SK-N-SH (cell line): ENCODE measurements at regions not wholly inside any gene's neighbourhood (a gene's known extent, or its start where the extent isn't known, plus 50 kb on each side); places are given as distances from the start of the nearest gene placed in this dataset.

Experiments
- CTCF ChIA-PET: fragments of 300-600, 350-600 bp; formaldehyde crosslinking; extraction: SDS; loops from one replicate; lab custom pipeline; 2021; lab: Yijun Ruan, JAX
- POLR2A ChIA-PET: fragments of 350-600 bp; sonication (Branson Sonifier 250); formaldehyde crosslinking; extraction: SDS; loops from one replicate; lab custom pipeline; 2020; ENCODE audit warnings: antibody characterized with exemption, inconsistent platforms; lab: Yijun Ruan, JAX
- DNase-seq: peaks from one replicate; pipeline ENCODE4 v3.0.0; 2012
- H2AFZ ChIP-seq: fragments of 200-600 bp; sonication (generic); 2 replicates; pipeline ENCODE4 v1.8.1; 2016; ENCODE audit warnings: antibody characterized with exemption, mild to moderate bottlenecking, low read depth
- H3F3A ChIP-seq: fragments of 200-600 bp; sonication (generic); replicated peaks from 2 replicates; pipeline ENCODE3; 2016; ENCODE audit warnings: antibody characterized with exemption, mild to moderate bottlenecking; ENCODE audit not compliant: insufficient read depth
- H3K27ac ChIP-seq, 2 experiments: fragments of 200-500 bp in 1 of 2; fragments of 200-600 bp in 1 of 2; sonication (Bioruptor generic) in 1 of 2; sonication (generic), shearing (Covaris generic) in 1 of 2; 2 replicates each; pipeline versions ENCODE4 v1.5.1 to v1.6.1; 2014 to 2016; ENCODE audit warnings: low read depth in 2 of 2, inconsistent platforms in 1 of 2, low read length in 1 of 2, mild to moderate bottlenecking in 1 of 2, mixed read lengths in 1 of 2
- H3K27me3 ChIP-seq: fragments of 200-600 bp; sonication (generic), shearing (Covaris generic); 2 replicates; pipeline ENCODE4 v1.6.1; 2016; ENCODE audit warnings: mixed run types; ENCODE audit not compliant: insufficient read depth
- H3K36me3 ChIP-seq, 2 experiments: fragments of 200-500 bp in 1 of 2; fragments of 200-600 bp in 1 of 2; sonication (Bioruptor generic) in 1 of 2; sonication (generic) in 1 of 2; replicated peaks in 1 of 2; 2 replicates each; pipeline versions ENCODE3 to v1.5.1; 2014 to 2016; ENCODE audit warnings: low read length in 1 of 2, mild to moderate bottlenecking in 1 of 2; ENCODE audit not compliant: insufficient read depth in 2 of 2, control insufficient read depth in 1 of 2
- H3K4me1 ChIP-seq, 2 experiments: fragments of 200-500 bp in 1 of 2; fragments of 200-600 bp in 1 of 2; sonication (Bioruptor generic) in 1 of 2; sonication (generic), shearing (Covaris generic) in 1 of 2; 2 replicates each; pipeline versions ENCODE4 v1.5.1 to v1.6.1; 2014 to 2016; ENCODE audit warnings: low read depth in 1 of 2, low read length in 1 of 2, mixed run types in 1 of 2; ENCODE audit not compliant: insufficient read depth in 2 of 2, control insufficient read depth in 1 of 2
- H3K4me2 ChIP-seq: fragments of 200-600 bp; sonication (generic), shearing (Covaris generic); 2 replicates; pipeline ENCODE4 v1.6.1; 2017; ENCODE audit warnings: mixed run types
- H3K4me3 ChIP-seq, 2 experiments: fragments of 200-500 bp in 1 of 2; fragments of 200-600 bp in 1 of 2; sonication (Bioruptor generic) in 1 of 2; sonication (generic), shearing (Covaris generic) in 1 of 2; 2 replicates each; pipeline versions ENCODE4 v1.5.1 to v1.8.1; 2014 to 2016; ENCODE audit warnings: low read depth in 2 of 2, inconsistent platforms in 1 of 2, low read length in 1 of 2, mild to moderate bottlenecking in 1 of 2, mixed read lengths in 1 of 2, moderate library complexity in 1 of 2
- H3K79me2 ChIP-seq: fragments of 200-600 bp; sonication (generic); 2 replicates; pipeline ENCODE4 v1.8.1; 2017; ENCODE audit warnings: mild to moderate bottlenecking; ENCODE audit not compliant: insufficient read depth
- H3K9ac ChIP-seq: fragments of 200-600 bp; sonication (generic); 2 replicates; pipeline ENCODE4 v1.6.1; 2017; ENCODE audit warnings: mixed run types
- H3K9me2 ChIP-seq: fragments of 200-600 bp; sonication (generic); 2 replicates; pipeline ENCODE4 v1.6.1; 2017; ENCODE audit warnings: mixed run types
- H3K9me3 ChIP-seq: fragments of 200-600 bp; sonication (generic); 2 replicates; pipeline ENCODE4 v1.6.1; 2017; ENCODE audit warnings: mixed run types, mild to moderate bottlenecking, moderate library complexity
- H4K20me1 ChIP-seq: fragments of 200-600 bp; sonication (generic); 2 replicates; pipeline ENCODE4 v1.6.1; 2017; ENCODE audit warnings: mild to moderate bottlenecking, mixed run types; ENCODE audit not compliant: insufficient read depth
- CTCF ChIP-seq: fragments of 200-600 bp; sonication (generic); IDR thresholded peaks from 2 replicates; pipeline ENCODE4 v1.6.1; 2017; ENCODE audit warnings: antibody characterized with exemption, mild to moderate bottlenecking, moderate library complexity
- ELF1 ChIP-seq: IDR thresholded peaks from 2 replicates; pipeline ENCODE4 v1.4.0; 2012
- EZH2phosphoT487 ChIP-seq: fragments of 200-600 bp; sonication (generic); IDR thresholded peaks from 2 replicates; pipeline ENCODE4 v1.6.1; 2017; ENCODE audit warnings: low read depth, mixed run types, mild to moderate bottlenecking, antibody characterized with exemption, moderate library complexity, borderline replicate concordance
- FOSL2 ChIP-seq: IDR thresholded peaks from 2 replicates; pipeline ENCODE4 v1.4.0; 2012; ENCODE audit warnings: low read depth, mild to moderate bottlenecking, moderate library complexity, borderline replicate concordance
- FOXJ3 ChIP-seq: sonication (generic); formaldehyde crosslinking; IDR thresholded peaks from 2 replicates; pipeline ENCODE4 v1.5.1; 2020; ENCODE audit warnings: mild to moderate bottlenecking, missing genetic modification reagents
- FOXM1 ChIP-seq: IDR thresholded peaks from 2 replicates; pipeline ENCODE4 v1.4.0; 2012; ENCODE audit warnings: low read depth, mild to moderate bottlenecking
- IRF3 ChIP-seq: fragments of 150-350 bp; IDR thresholded peaks from 2 replicates; pipeline ENCODE4 v1.6.1; 2016; ENCODE audit warnings: mild to moderate bottlenecking, low read depth, low read length
- JUND ChIP-seq: IDR thresholded peaks from 2 replicates; pipeline ENCODE4 v1.4.0; 2012
- NFIC ChIP-seq: IDR thresholded peaks from 2 replicates; pipeline ENCODE4 v1.4.0; 2012; ENCODE audit warnings: borderline replicate concordance
- PBX3 ChIP-seq: IDR thresholded peaks from 2 replicates; pipeline ENCODE4; 2012
- RAD21 ChIP-seq: IDR thresholded peaks from 2 replicates; pipeline ENCODE4 v1.6.1; 2012; ENCODE audit warnings: mild to moderate bottlenecking, low read length
- REST ChIP-seq: IDR thresholded peaks from 2 replicates; pipeline ENCODE4 v1.6.1; 2012; ENCODE audit warnings: mild to moderate bottlenecking, low read depth, low read length, moderate library complexity
- RFX5 ChIP-seq: IDR thresholded peaks from 2 replicates; pipeline ENCODE4 v1.6.1; 2012; ENCODE audit warnings: mild to moderate bottlenecking, improper control_type of control experiment, low read length
- SIN3A ChIP-seq: IDR thresholded peaks from 2 replicates; pipeline ENCODE4 v1.6.1; 2012; ENCODE audit warnings: low read depth, mild to moderate bottlenecking, low read length, moderate library complexity, borderline replicate concordance
- SMC3 ChIP-seq: IDR thresholded peaks from 2 replicates; pipeline ENCODE4 v1.6.1; 2012; ENCODE audit warnings: low read depth, low read length, improper control_type of control experiment
- ZBTB33 ChIP-seq: IDR thresholded peaks from 2 replicates; pipeline ENCODE4 v1.4.0; 2012; ENCODE audit warnings: low read depth, borderline replicate concordance
- WGBS: methylation state at CpG from one replicate; pipeline ENCODE4 v1.1.6; 2017; ENCODE audit warnings: low lambda C conversion rate; 5-methylcytosine and 5-hydroxymethylcytosine counted together

- ChIA-PET POLR2A (no interaction called here), CTCF (interaction anchor here (1.5 kb wide), 1 partner anchor 13 kb away, joined by 3 read pairs; no protein-coding TSS in a partner anchor)
- 4% methylated on average over 3 of the region's 3 CpGs for WGBS
- no peak for DNase-seq
- H3K36me3 ChIP-seq = no peaks in the 10 kb centered on the region
- H3K27me3 ChIP-seq = no peaks in the 10 kb centered on the region
- no peak overlapping the region for H3K4me3 ChIP-seq
- H2AFZ ChIP-seq = no peak overlapping the region
- H3F3A ChIP-seq = no peaks in the 10 kb centered on the region
- H3K4me1 ChIP-seq = no peaks in the 10 kb centered on the region; a peak in 1 of 4 replicates
- no peaks in the 10 kb centered on the region for H3K9me3 ChIP-seq
- no peaks in the 10 kb centered on the region for H3K9me2 ChIP-seq
- H3K9ac ChIP-seq = no peak overlapping the region
- no peak overlapping the region for H3K27ac ChIP-seq
- no peaks in the 10 kb centered on the region for H4K20me1 ChIP-seq
- TF ChIP-seq FOXM1 = no peak
- no peak for TF ChIP-seq ZBTB33
- no peak for TF ChIP-seq SIN3A
- TF ChIP-seq IRF3 = no peak
- no peak for TF ChIP-seq REST
- TF ChIP-seq FOXJ3 = no peak
- TF ChIP-seq EZH2phosphoT487 = no peak
- H3K79me2 ChIP-seq = no peaks in the 10 kb centered on the region
- H3K4me2 ChIP-seq = no peak overlapping the region
Observed at GRCh38 chr5:118597543-118597942, 390.8 kb downstream of the DTWD2 start.

- no peak overlapping the region for H3K4me3 ChIP-seq
- H3K27me3 ChIP-seq = no peaks in the 10 kb centered on the region
- CTCF ChIA-PET = interaction anchor here (0.6 kb wide), 1 partner anchor 71 kb away, joined by 3 read pairs; no protein-coding TSS in a partner anchor
- H3K36me3 ChIP-seq = no peaks in the 10 kb centered on the region
- no peaks in the 10 kb centered on the region for H3K79me2 ChIP-seq
- no peaks in the 10 kb centered on the region; a peak in 2 of 4 replicates for H3K4me1 ChIP-seq
- no peak overlapping the region for H3K27ac ChIP-seq
- no peak for DNase-seq
- no peaks in the 10 kb centered on the region for H3K9me2 ChIP-seq
- no peaks in the 10 kb centered on the region for H3F3A ChIP-seq
- H3K4me2 ChIP-seq = no peak overlapping the region
- 33% methylated on average over 4 of the region's 4 CpGs for WGBS
- no peaks in the 10 kb centered on the region for H3K9me3 ChIP-seq
- H4K20me1 ChIP-seq = no peaks in the 10 kb centered on the region
- no peak overlapping the region for H3K9ac ChIP-seq
- no peak for TF ChIP-seq NFIC
- TF ChIP-seq SIN3A = no peak
- no peak for TF ChIP-seq FOSL2
- TF ChIP-seq RAD21 = no peak
- no peak for TF ChIP-seq CTCF
- no peak for TF ChIP-seq RFX5
- no peak for TF ChIP-seq SMC3
- no peak for TF ChIP-seq PBX3
- no peak for TF ChIP-seq ELF1
- TF ChIP-seq JUND = no peak
- POLR2A ChIA-PET = no interaction called here
- H2AFZ ChIP-seq = no peak overlapping the region
Observed at GRCh38 chr5:118596255-118596654, 392.1 kb downstream of the DTWD2 start.
